ENCODE measurements at regions not wholly inside any gene's neighbourhood (a gene's known extent, or its start where the extent isn't known, plus 50 kb on each side); places are given as distances from the start of the nearest gene placed in this dataset.

DNA sequence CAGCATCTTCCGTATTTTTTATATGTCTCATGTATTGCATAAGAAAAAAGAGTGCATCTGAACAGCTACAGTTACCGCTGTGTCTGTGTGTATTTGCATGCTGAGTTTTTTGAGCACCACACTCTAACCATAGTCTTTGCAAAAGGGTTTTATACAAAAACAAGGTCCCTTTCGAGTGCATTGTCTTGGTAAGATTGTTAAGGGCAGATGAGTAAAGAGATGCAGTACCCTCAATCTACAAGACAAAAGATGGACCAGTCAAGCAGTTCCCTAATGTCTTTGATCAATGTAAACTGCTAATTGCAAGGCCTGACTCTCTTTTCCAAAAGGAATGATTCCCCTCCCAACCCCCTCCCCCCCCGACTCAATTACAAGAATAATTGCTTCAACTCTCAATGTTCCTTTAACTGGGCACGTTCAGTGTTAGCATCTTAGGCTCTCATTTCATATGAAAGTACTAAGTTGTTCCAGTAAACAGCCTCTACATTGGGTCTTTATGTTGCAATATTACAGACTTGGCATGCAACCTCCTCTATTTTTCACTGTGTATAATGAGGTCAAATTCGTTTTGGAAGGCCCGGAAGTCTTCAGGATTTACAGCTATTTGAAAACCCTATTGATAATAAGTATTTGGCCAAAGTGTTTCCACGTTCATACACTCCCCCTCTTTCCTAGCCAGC, 471.4 kb upstream of the RBFOX1 start:
- TF ChIP-seq ZNF155 (tag by site-specific recombination; IDR thresholded peaks at IDR 0.05): no peak
- TF ChIP-seq, protein P1, sequence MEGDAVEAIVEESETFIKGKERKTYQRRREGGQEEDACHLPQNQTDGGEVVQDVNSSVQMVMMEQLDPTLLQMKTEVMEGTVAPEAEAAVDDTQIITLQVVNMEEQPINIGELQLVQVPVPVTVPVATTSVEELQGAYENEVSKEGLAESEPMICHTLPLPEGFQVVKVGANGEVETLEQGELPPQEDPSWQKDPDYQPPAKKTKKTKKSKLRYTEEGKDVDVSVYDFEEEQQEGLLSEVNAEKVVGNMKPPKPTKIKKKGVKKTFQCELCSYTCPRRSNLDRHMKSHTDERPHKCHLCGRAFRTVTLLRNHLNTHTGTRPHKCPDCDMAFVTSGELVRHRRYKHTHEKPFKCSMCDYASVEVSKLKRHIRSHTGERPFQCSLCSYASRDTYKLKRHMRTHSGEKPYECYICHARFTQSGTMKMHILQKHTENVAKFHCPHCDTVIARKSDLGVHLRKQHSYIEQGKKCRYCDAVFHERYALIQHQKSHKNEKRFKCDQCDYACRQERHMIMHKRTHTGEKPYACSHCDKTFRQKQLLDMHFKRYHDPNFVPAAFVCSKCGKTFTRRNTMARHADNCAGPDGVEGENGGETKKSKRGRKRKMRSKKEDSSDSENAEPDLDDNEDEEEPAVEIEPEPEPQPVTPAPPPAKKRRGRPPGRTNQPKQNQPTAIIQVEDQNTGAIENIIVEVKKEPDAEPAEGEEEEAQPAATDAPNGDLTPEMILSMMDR (tag by site-specific recombination; IDR thresholded peaks at IDR 0.05): no peak
- TF ChIP-seq ZNF777 (tag by site-specific recombination; IDR thresholded peaks at IDR 0.05; ENCODE audit: borderline replicate concordance): no peak
- TF ChIP-seq MZF1 (tag by site-specific recombination; IDR thresholded peaks at IDR 0.05; ENCODE audit: borderline replicate concordance): no peak
- TF ChIP-seq KLF10 (tag by site-specific recombination; IDR thresholded peaks at IDR 0.05): no peak
- no peak for TF ChIP-seq ZNF48 (tag by site-specific recombination; IDR thresholded peaks at IDR 0.05)

Data from HEK293 (cell line).